Effector memory CD8-positive, alpha-beta T cell (primary cell): ENCODE measurements at regions not wholly inside any gene's neighbourhood (a gene's known extent, or its start where the extent isn't known, plus 50 kb on each side); places are given as distances from the start of the nearest gene placed in this dataset.

Experiments used
- ATAC-seq: fragments of 150-1000 bp; cut with Tn5 transposase; replicated peaks from 2 replicates; pipeline ENCODE4 v1.10.0; 2021; ENCODE audit warnings: mild to moderate bottlenecking, moderate library complexity
- DNase-seq, 3 experiments: peaks; one replicate each; pipeline ENCODE4 v3.0.0; 2021
- H3K27ac Mint-ChIP-seq, 2 donors: one replicate each; pipeline ENCODE4 v1.8.0; 2022; ENCODE audit warnings: mild to moderate bottlenecking in 2 of 2, mixed read lengths in 2 of 2, moderate library complexity in 2 of 2
- H3K27me3 Mint-ChIP-seq, 2 donors: one replicate each; pipeline ENCODE4 v1.8.0; 2022; ENCODE audit warnings: mixed read lengths in 2 of 2
- H3K36me3 Mint-ChIP-seq: one replicate; pipeline ENCODE4 v1.8.0; 2022; ENCODE audit warnings: mild to moderate bottlenecking, moderate library complexity, mixed read lengths; ENCODE audit not compliant: insufficient read depth
- H3K4me1 Mint-ChIP-seq, 2 donors: one replicate each; pipeline ENCODE4 v1.8.0; 2022; ENCODE audit warnings: low read depth in 2 of 2, mixed read lengths in 2 of 2
- H3K4me3 Mint-ChIP-seq, 2 donors: one replicate each; pipeline ENCODE4 v1.8.0; 2022; ENCODE audit warnings: mild to moderate bottlenecking in 2 of 2, mixed read lengths in 2 of 2, moderate library complexity in 2 of 2
- H3K9me3 Mint-ChIP-seq, 2 donors: one replicate each; pipeline ENCODE4 v1.8.0; 2022; ENCODE audit warnings: mixed read lengths in 2 of 2

DNA sequence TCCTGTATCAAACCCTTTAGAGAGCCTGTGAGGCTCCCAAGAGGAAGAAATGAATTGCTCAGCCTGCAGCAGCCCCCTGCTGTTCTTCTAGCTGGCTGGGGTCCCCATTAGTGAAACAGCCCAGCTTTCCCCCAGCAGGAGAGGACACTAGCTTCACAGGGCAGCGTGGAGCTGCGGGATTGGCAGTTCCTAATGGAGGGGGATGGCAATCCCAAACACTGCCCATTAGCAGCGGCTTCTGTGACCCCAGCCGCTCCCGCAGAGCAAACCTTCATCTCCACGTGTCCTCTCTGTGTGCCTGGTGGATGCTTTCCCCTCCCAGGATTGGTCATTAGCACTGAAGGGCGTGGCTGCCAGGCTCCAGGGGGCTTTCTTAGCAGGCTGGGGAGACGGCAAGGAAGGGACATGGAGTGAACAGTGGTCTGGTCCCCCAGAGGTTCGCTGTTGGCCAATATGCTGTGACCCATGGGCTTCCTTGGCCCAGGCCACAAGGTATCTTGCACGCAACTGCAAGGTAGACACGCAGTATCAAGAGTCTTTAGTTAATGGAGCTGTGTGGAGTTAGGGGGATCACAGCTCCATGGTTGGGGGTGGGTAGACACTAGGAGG lies 322.5 kb upstream of the ZMIZ1 start:
- Mint-ChIP-seq H3K4me3 (no peak overlapping the region), H3K27me3 (peaks cover 20 to 74% of the 10 kb centered on the region in 2 donors), H3K9me3 (no peaks in the 10 kb centered on the region), H3K36me3 (peaks cover under 1% of the 10 kb centered on the region), H3K4me1 (no peaks in the 10 kb centered on the region), H3K27ac (no peak overlapping the region)
- DNase-seq = no peak
- ATAC-seq = no peak

DNA sequence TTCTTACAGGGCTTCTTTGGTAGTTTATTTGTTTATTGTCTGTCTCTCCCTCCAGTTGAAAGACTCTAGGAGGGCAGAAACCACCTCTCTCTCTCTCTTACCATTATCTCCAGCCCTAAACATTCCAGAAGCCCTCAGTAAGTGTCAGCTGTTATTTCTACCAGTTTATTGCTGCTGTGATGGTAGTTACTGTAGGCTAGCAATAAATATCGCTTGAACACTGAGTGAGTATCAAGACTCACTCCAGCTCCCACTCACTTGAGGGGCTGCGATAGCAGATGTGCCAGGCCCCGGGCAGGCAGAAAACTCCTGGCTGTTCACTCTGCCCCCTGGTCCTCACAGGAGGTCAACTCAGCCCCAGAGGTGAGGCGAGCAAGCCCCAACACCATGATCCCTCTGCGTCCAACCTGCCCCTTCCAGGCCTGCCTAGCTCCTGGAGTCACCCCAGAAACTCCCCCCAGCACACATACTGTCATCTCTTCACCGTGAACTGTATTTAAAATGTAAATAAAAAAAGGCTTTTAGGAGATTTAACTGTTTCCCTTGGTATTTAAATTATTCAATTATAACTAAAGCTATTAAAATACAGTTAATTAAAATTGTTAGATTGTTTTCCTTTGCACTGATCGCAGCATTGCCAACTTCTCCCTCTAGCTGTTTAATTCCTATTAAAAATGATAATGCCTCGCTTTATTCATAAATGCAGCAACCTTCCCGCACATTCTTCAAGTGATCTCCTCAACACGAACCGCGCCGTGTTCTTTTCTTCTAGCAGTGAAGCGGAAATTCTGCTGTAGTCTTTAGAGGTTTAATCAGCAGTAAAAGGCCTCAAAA lies 321.1 kb upstream of the ZMIZ1 start:
- Mint-ChIP-seq H3K4me1 (no peaks in the 10 kb centered on the region), H3K9me3 (no peaks in the 10 kb centered on the region), H3K27me3 (peaks cover 27 to 74% of the 10 kb centered on the region in 2 donors), H3K4me3 (no peak overlapping the region), H3K36me3 (peaks cover 3% of the 10 kb centered on the region), H3K27ac (no peak overlapping the region)
- DNase-seq (no peak), ATAC-seq (no peak)

DNA sequence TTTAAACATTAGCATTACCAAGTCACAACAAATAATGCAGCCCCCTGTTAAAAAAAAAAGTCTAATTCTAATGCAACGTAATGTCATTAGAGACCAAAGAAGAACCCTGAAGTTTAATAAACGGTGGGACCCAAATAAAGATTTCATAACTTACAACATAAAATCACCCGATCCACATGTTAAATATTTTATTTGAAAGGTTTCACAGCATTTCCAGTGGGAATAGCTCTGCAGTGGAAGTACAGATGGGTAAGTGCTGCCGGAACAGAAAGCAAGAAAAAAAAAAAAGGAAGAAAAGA lies 320.6 kb upstream of the ZMIZ1 start:
- peaks cover 31 to 77% of the 10 kb centered on the region in 2 donors for H3K27me3 Mint-ChIP-seq
- no peaks in the 10 kb centered on the region for H3K4me1 Mint-ChIP-seq
- no peak overlapping the region for H3K4me3 Mint-ChIP-seq
- H3K27ac Mint-ChIP-seq = no peak overlapping the region
- DNase-seq = no peak
- no peaks in the 10 kb centered on the region for H3K9me3 Mint-ChIP-seq
- no peak for ATAC-seq
- H3K36me3 Mint-ChIP-seq = peaks cover 3% of the 10 kb centered on the region

DNA sequence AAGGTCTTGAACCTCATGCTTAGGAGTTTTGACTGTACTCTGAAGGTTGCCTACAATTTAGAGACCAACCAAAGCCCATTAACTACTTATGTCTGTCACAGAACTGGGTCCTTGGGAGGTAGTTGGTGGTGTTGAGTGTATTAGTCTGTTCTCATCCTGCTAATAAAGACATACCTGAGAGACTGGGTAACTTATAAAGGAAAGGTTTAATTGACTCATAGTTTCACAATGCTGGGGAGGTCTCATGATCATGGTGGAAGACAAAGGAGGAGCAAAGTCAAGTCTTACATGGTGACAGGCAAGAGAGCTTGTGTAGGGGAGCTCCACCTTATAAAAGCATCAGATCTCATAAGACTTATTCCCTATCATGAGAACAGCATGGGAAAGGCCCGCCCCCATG lies 319.6 kb upstream of the ZMIZ1 start:
- ATAC-seq (no peak), DNase-seq (no peak)
- peaks cover 41 to 77% of the 10 kb centered on the region in 2 donors for H3K27me3 Mint-ChIP-seq
- no peaks in the 10 kb centered on the region for H3K4me1 Mint-ChIP-seq
- no peaks in the 10 kb centered on the region for H3K9me3 Mint-ChIP-seq
- no peak overlapping the region for H3K4me3 Mint-ChIP-seq
- no peak overlapping the region for H3K27ac Mint-ChIP-seq
- H3K36me3 Mint-ChIP-seq = peaks cover 3% of the 10 kb centered on the region

DNA sequence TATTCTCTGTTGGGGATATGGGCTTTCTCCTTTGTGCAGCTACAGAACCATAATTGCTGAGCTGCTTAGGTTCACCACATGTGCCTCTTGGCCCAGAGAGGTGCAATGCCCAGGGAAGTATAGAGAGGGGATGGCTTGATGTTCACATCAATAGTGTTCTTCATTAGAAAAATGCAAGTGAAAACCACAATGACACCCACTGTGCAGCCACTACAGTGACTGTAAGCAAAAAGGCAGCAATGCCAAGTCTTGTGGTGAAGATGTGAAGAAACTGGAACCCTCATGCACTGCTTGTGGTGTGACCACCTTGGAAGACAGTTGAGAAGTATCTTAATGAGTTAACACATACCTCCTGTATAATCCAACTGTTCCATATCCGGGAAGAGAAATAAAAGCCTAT lies 318.9 kb upstream of the ZMIZ1 start:
- Mint-ChIP-seq H3K4me3 (no peak overlapping the region), H3K36me3 (peaks cover 3% of the 10 kb centered on the region), H3K4me1 (no peaks in the 10 kb centered on the region), H3K27ac (no peak overlapping the region), H3K27me3 (peaks cover 44 to 76% of the 10 kb centered on the region in 2 donors), H3K9me3 (no peaks in the 10 kb centered on the region)
- ATAC-seq = no peak
- no peak for DNase-seq

DNA sequence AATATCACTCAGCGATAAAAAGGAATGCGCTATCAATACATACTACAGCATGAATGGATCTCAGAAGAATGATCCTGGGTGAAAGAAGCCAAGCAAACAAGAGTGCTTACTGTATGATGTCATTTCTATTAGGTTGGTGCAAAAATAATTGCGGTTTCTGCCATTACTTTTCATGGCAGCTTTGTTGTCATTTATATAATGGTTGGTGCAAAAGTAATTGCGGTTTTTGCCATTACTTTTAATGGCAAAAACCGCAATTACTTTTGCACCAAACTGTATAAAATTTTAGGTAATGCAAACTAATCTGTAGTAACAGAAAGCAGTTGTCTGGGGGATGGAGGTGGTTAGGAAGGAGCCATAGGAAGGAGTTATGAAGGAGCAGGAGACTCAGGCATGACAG lies 318.3 kb upstream of the ZMIZ1 start:
- H3K9me3 Mint-ChIP-seq = no peaks in the 10 kb centered on the region
- peaks cover 44 to 71% of the 10 kb centered on the region in 2 donors for H3K27me3 Mint-ChIP-seq
- ATAC-seq (no peak), DNase-seq (no peak)
- peaks cover 3% of the 10 kb centered on the region for H3K36me3 Mint-ChIP-seq
- H3K4me3 Mint-ChIP-seq = no peak overlapping the region
- H3K4me1 Mint-ChIP-seq = no peaks in the 10 kb centered on the region
- H3K27ac Mint-ChIP-seq = no peak overlapping the region

DNA sequence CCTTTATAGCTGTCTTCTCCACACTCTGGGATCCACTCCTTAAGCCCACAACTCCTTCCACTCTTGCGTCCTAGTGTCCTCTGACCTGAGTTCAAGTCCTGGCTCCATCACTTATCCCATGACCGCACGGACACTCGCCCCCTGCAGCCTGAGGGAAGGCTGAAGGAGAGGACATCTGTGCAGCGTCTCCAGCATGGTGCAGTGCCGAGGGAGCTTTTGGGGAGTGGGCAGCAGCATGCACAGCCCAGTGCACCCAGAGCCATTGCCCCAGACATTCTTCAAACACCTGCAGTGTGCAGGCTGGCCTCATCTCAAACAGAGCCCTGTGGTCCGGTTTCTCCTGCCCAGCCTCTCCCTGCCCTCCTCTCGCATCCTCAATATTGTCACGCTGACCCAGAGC lies 317.1 kb upstream of the ZMIZ1 start:
- no peak overlapping the region for H3K27ac Mint-ChIP-seq
- H3K36me3 Mint-ChIP-seq = peaks cover 3% of the 10 kb centered on the region
- H3K9me3 Mint-ChIP-seq = no peaks in the 10 kb centered on the region
- H3K4me3 Mint-ChIP-seq = no peak overlapping the region
- ATAC-seq = no peak
- peaks cover 44 to 68% of the 10 kb centered on the region in 2 donors for H3K27me3 Mint-ChIP-seq
- no peak for DNase-seq
- H3K4me1 Mint-ChIP-seq = no peaks in the 10 kb centered on the region

DNA sequence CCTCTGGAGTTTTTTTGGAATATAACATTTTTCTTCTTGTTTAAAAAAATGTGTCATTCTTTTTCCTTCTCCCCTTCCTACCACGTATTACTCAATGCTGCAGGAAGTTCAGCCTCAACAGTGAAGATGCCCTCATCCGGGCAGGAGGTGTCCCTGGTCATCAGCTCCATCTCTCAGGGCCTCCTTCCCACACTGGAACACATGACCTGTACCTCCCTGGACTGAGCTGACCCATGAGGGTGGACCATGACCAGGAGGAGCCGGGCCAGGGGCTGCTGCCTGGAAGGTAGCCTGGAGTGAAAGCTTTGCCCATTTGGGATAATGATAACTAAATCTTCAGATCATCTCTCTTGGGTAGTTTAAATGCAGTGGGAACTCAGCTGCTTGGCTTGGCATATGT lies 316.5 kb upstream of the ZMIZ1 start:
- Mint-ChIP-seq H3K4me3 (no peak overlapping the region), H3K27me3 (peaks cover 46 to 68% of the 10 kb centered on the region in 2 donors), H3K4me1 (no peaks in the 10 kb centered on the region), H3K36me3 (peaks cover 3% of the 10 kb centered on the region), H3K27ac (no peak overlapping the region), H3K9me3 (no peaks in the 10 kb centered on the region)
- DNase-seq = no peak
- no peak for ATAC-seq

DNA sequence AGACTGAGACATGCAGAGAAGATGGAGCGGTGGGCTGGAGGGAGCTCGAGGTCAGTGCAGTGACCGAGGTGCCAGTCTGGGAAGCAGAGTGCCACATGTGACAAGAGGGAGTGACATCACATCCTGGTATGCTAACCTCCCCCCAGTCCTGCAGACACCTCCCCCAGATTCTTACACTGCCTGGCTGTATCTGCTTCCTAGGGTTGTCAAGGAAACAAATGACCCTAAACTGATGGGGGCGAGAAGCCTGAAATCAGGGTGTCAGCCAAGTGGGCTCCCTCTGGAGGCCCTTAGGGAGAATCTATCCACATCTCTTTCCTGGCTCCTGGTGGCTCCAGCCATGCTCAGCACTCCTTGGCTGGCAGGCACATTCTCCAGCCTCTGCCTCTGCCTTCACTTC lies 316.1 kb upstream of the ZMIZ1 start:
- H3K27ac Mint-ChIP-seq = no peak overlapping the region
- H3K36me3 Mint-ChIP-seq = peaks cover 3% of the 10 kb centered on the region
- peaks cover 42 to 68% of the 10 kb centered on the region in 2 donors for H3K27me3 Mint-ChIP-seq
- DNase-seq = no peak
- H3K9me3 Mint-ChIP-seq = no peaks in the 10 kb centered on the region
- no peaks in the 10 kb centered on the region for H3K4me1 Mint-ChIP-seq
- no peak for ATAC-seq
- no peak overlapping the region for H3K4me3 Mint-ChIP-seq

DNA sequence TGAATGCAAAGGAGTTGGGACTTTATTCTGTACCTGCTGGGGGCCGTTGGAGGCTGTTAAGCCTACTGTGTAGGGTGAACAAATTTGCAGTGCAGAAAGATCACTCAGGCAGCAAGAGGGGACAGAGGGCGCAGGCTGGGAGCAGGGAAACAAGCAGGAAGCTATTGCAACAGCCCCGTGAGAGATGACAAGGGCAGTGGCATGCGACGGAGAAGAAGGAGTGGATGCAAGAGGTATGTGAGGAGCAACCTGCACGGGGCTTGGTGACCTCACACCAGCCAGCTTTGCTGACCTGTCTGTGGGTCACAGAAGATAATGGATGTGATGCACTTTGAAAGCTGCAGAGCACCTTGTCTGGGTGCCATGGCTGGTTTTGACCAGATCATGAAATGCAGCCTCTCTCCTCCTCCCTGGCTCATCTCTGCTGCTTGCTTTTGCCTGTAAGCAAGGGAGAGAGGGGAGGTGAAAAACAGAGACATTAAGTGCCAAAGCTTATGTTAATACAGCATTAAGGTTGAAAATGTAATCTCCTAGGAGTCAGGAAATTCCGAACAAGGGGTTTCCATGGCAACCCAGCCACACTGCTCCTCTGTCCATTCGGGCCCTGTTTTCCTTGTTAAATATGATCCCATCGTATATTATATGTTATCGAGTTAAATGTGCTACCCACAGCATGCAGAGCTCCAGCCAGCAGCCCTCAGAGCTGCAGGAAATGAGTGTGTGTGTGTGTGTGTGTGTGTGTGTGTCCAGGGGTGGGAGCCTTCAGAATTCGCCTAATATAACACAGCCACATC lies 314.3 kb upstream of the ZMIZ1 start:
- H3K36me3 Mint-ChIP-seq = peaks cover 3% of the 10 kb centered on the region
- peaks cover 32 to 68% of the 10 kb centered on the region in 2 donors for H3K27me3 Mint-ChIP-seq
- H3K27ac Mint-ChIP-seq = no peak overlapping the region
- H3K4me3 Mint-ChIP-seq = no peak overlapping the region
- no peaks in the 10 kb centered on the region for H3K9me3 Mint-ChIP-seq
- no peaks in the 10 kb centered on the region for H3K4me1 Mint-ChIP-seq
- ATAC-seq (no peak), DNase-seq (no peak)

DNA sequence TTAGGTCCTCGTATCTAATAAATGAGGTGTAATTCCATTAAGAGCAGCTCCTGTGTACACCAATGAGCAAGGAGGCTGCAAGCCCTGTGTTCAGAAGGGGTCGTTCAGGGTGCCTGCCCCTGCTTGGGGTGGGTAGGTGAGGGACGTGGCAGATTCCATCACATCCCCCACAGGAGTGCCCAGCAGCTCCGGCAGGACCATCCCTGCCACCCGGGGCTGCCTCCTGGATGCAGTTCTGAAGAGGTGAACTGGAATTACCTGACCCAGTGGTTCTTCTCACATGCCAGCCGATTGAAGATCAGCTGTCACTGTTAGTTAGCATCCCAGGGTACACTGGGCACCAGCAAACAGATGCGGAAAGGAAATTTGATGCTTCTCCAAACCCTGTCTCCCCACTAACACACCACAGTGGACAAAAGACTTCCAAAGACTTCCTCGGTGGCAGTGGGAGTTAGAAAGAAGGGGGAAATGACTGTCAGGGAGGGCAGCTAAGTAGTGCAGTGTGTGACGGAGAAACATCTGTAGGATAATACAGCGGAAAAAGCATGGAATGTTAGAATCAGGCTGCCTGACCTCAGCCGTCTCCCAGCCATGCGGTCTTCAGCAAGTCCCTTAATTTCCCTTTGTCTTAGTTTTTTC lies 313.6 kb upstream of the ZMIZ1 start:
- Mint-ChIP-seq H3K4me1 (no peaks in the 10 kb centered on the region), H3K4me3 (no peak overlapping the region), H3K27ac (no peak overlapping the region), H3K9me3 (no peaks in the 10 kb centered on the region), H3K36me3 (peaks cover 3% of the 10 kb centered on the region), H3K27me3 (peaks cover 32 to 68% of the 10 kb centered on the region in 2 donors)
- DNase-seq (no peak), ATAC-seq (no peak)

DNA sequence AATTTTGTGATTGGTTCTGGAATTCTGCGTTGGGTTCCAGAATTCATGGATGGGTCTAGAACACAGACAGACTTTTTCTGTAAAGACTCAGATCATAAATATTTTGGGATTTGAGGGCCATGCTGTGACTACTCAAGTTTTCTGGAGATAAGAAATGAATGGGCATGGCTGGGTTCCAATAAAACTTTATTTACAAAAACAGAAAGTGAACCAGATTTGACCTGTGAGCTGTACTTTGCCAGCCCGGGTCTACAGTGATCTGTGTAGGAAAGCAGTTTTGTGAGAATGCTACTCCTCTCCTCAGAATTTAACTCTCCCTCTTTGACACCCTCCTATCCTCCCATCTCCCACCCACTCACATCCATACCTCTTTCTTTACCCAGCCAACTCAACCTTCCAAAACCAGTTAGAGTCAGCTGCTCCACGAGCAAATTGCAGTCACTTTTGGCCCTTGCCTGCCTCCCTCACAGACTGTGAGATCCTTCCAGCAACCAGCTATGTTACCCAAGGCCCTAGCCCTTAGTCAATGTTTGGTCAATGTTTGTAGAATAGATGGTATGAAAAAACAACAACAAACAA lies 312.8 kb upstream of the ZMIZ1 start:
- DNase-seq = no peak
- Mint-ChIP-seq H3K4me1 (no peaks in the 10 kb centered on the region), H3K4me3 (no peak overlapping the region), H3K27ac (no peak overlapping the region), H3K9me3 (no peaks in the 10 kb centered on the region), H3K27me3 (peaks cover 32 to 68% of the 10 kb centered on the region in 2 donors), H3K36me3 (peaks cover 3% of the 10 kb centered on the region)
- no peak for ATAC-seq

DNA sequence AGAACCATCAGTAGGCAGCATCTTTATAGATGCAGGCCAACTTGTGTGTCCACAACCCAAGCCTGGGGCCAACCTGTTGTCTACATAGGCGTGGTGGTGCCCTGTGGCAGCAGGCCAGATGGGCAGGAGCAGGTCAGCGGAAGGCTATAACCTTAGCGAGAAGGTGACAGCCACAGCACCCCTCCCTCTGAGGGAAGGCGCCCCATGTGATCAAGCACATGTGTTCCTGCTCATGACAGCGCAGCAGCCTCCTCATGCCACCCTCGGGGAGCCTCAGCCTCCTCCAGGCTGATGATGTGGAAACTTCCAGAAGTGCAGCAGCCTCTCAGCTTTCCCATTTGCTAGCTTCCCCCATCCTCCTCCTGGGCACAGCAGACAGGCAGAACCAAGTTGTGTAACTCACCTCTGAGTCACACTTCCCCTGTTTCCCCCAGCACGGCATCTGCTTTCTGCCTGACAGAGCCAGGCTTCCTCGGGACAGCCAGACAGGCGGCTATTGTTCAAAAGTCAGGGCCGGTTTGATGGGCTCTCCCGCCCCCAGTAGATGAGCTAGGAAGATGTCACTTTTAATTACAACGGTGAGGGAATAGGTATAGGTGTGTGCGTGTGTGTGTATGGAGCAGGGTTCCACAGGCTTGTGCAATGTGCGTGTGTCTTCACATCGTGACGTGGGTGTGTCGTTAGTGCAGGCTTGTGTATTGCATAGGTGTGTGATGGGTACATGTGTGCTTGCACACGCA lies 312.0 kb upstream of the ZMIZ1 start:
- no peaks in the 10 kb centered on the region for H3K9me3 Mint-ChIP-seq
- no peaks in the 10 kb centered on the region for H3K4me1 Mint-ChIP-seq
- ATAC-seq (peak; percentile 24), DNase-seq (no peak)
- peaks cover 24 to 60% of the 10 kb centered on the region in 2 donors for H3K27me3 Mint-ChIP-seq
- H3K4me3 Mint-ChIP-seq = no peak overlapping the region
- no peaks in the 10 kb centered on the region for H3K36me3 Mint-ChIP-seq
- H3K27ac Mint-ChIP-seq = no peak overlapping the region
